ENCODE measurements at regions not wholly inside any gene's neighbourhood (a gene's known extent, or its start where the extent isn't known, plus 50 kb on each side); places are given as distances from the start of the nearest gene placed in this dataset.

GRCh38 chr16:66135421-66135831 lies 231.1 kb upstream of the CDH5 start:
- no peak for DNase-seq

GRCh38 chr16:66134875-66135274 lies 231.6 kb upstream of the CDH5 start:
- DNase-seq, result no peak

DNA sequence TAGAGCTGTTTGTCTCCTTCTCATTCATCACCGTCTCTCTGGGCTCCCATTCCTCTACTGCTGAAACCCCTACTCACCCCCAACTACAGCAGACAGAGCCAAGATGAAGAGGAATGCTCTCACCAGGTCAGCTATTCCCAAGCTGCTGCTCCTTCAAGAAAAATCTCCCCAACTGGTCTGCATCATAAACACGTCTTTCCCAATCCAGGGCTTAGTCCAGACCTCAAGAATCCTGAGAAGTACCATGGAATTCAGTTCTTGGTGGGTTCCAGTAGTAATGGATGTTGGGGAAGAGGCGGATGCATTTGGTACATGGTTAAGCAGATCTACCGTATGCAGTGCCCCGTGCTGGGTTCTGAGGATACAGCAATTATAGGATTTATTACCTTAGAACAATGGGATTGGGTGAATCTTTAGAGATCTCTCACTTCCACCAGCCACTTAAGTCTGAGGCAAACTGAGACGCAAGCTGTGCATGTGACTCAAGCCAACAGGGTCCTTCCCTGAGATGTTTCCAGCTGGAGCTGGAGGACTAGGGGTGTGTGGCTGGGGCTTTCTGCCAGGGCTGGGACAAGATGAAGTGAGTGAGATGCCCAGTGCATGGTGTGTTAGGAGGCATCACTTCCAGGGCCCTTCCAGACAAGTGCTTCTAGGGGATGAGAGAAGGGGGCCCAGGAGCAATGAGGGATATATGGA lies 232.7 kb upstream of the CDH5 start:
- DNase-seq, result no peak

DNA sequence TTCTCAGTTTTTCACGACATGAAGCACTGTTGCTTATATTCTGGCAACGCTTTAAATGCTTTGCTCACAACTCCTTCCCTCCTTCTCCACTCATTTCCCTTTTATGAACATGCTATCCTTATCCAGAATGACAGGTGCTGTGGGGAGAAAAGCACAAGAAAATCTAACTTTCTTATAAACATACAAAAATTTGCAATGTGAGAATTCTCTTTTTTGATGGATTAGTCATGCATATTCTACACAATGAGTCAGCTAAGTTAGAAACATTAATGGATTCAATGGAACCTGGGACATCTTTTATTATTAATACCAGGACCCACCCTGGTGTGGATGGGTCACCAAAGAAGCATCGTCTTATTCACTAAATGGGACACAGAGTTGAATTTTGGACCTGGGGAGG lies 234.6 kb upstream of the CDH5 start:
- no peak for DNase-seq

DNA sequence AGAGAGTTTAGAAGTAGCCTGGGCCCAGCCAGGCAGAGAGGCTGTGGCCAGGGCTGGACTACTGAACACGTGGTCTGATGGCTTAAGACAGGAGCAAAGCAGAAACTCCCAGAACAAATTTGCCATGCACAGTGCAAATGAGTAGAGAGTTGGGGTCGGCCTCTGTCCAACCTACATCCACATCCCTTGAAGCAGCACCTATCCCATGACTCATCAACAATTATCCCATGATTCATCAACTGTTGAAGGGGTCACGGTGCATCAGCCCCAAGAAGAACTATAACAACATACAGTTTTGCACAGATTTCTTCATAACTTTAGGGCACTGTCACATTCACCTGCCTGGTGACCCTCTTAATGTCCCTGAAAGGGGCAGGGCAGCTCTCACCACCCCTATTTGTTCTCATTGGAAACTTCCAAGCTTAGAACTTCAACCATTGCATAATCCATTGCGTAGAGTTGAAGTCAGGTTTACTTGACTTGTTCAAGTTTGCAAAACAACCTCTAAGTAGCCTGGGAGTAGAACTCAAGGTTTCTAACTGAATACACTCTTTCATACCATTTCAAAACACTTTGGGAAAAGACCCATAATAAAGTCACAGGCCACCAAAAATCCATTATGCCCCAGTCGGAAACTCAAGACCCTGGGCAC lies 235.2 kb upstream of the CDH5 start:
- no peak for DNase-seq

- DNase-seq, result no peak
Observed at GRCh38 chr16:66130296-66130905, 236.1 kb upstream of the CDH5 start.

DNA sequence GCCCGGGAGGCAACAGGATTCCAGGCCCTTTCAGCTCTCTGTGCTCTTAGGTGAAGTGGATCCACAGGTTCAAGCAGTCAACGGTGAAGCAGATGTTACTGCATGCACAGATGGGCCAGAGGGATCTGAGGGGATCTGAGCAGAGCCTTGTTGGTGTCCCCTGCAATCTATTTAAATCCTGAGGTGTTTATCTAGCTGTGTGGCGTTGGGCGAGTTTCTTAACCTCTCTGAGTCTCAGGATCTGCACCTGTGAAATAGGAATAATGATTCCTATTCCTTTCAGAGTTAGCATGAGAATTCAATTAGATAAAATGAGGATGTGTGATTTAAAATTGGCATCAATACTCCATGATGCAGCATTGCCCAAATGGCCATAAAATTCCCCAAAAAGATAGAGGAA lies 237.3 kb upstream of the CDH5 start:
- DNase-seq, result no peak

DNA sequence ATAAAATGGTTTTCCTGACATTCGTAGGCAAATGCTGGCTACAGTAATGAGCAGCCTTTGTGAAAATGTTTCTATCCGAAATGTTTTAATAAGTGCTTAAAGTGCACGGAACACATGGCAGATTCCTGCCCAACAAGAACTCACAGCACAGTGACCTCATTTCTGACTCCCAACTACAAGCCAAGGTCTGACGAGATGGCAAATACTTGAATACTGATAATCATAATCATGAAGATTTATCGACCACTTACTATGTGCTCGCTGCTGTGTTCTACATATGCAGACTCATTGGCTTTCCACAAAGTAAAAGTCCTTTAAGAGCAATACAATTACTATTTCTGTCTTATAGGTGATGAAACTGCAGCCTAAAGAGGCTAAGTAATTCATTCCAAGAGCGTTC lies 238.1 kb upstream of the CDH5 start:
- no peak for DNase-seq

- DNase-seq, result no peak
Observed at GRCh38 chr16:66127459-66128370, 238.8 kb upstream of the CDH5 start.

GRCh38 chr16:66121466-66121865 lies 245.0 kb upstream of the CDH5 start:
- no peak for DNase-seq

GRCh38 chr16:66120656-66121055 lies 245.8 kb upstream of the CDH5 start:
- DNase-seq, result no peak

DNA sequence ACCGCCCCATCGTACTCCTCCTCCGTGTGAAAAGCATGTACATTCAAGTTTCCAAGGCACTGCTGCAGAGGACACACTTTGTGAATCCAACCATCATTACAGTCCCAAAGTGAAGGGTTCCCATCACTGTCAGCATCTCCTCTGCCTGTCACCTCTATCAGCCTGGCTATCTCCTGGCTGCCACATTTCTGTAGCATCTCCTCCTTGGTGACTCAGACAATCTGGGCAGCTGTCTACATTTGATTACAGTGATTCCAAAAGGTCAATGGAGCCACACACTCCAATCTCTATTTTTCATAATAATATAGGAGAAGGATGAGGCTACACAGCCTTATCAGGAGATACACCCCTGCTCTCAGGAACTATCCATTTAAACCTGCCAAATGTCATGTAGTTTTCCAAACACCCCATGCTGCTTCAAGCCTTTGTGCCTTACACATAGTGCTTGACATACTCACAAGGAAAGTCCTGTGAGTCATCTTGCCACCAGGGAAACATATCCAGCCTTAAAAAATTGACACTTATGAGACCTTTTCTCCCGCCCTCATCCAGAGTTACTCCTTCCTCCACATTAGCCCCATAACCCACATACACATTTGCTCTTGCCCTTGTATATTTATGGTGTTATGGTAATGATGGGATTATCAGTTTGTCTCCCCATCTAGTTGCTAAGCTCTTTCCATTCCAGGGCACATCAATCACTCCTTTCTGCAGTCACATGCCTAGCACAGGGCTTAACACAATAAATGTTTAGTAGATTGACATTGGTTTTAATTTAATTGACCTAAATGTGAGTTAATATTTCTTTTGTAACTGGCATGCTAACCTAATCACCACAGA lies 250.1 kb upstream of the CDH5 start:
- no peak for DNase-seq

- no peak for DNase-seq
Observed at GRCh38 chr16:66115373-66115772, 251.1 kb upstream of the CDH5 start.

DNA sequence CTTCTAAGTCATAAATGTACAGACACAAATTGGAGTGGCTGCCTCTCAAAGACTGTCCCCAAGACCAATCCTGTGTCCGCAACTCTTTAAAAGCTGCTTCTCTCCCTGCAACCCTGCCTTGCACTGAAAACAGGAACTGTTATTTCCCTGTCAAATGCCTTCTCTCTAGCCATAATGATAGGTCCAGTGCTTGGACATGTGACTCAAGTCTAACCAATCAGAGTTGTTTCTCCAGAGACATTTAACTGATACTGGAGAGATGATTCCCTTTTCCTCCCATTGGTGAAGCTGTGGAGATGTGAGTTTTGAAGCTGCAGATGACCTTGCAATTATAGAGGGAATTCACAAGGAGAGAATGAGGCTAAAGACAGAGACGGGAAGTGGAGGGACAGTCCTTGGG lies 253.3 kb upstream of the CDH5 start:
- DNase-seq, result no peak

DNA sequence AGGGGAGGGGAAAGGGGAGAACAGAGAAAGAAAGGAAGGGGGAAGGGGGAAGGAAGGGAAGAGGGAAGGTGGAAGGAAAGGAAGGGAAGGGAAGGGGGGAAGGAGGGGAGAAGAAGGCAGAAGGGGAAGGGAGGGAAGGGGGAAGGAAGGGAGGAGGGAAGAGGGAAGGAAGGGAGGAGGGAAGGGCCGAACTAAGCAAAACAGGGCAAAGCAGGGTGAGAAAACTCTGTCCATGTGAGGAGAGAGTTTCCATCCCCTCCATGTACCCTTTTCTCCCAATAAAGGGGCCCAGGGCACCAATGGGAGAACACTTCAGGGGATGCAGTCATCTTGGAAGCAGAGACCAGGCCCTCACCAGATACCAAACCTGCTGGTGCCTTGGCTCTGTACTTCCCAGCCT lies 256.8 kb upstream of the CDH5 start:
- DNase-seq, result no peak

DNA sequence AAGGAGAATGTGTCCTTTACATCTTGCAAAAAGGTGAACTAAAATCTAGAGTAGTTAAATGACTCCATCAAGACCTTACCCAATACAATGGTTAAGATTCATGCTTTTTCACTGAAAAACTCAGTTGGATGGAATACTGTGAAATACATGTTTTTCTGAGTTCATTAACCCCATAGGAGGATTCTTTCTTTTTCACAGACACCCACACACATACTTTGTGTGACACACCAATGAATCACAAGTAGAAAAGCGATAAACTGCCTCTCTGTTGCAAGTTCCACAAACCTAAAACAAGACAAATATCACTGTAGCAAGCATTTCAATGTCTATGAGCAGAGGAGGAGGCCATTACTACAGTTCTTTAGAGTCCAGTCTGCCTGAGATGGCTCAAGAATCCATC lies 258.8 kb upstream of the CDH5 start:
- DNase-seq, result no peak

DNA sequence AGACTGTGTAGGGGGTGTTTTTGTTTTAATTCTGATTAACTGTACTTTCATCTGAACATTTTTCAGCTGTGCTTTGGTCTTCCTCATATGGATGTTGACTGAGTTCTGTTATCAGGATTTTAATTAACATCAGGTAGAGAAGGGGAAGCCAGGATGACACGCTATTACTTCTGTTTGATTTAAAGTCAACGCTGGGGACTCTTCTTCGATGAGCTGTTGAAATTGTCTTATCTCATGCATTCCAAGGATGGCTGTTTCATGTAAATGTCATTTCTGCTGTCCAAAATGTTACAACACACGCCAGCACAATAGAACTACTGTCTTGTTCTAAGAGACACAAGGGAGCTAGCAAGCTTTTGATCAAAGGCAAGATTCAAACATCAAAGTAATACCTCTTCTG lies 263.3 kb upstream of the CDH5 start:
- no peak for DNase-seq

DNA sequence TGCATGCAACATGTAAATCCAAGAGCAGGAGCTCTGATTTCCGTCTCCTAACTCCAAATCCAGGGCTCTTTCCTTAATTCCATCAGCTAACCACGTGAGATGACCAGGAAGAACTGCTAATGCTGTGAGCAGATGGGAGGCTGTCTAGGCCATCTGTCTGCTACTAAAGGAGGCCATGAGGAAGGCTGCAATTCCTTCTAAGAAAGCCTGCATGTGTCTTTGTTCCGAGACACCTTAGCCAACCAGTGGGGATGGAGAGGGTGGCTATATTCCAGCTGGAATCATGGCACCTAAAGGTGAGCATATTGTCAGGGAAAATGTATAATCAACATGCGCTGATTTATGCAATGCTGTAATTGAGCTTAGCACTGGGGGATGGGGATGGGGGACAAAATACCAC lies 267.2 kb upstream of the CDH5 start:
- no peak for DNase-seq

DNA sequence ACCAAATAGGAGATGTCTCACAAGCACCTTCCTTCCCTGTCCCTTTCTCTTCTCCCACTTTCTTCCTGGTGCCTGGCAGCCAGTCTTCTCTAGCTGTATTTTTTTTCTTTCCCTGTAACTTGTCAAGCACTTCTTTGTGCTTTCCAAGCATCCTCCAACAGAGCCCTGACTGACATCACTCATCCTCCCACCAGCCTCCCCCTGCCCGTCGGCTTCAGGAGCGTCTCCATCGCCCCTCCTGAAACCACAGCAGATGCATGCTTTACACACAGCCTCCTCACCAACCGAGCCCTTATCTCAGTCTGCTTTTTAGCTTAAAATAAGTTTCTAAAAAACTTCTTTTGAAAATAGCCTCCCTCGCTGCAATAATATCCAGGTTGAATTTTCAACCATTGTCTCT lies 268.7 kb upstream of the CDH5 start:
- no peak for DNase-seq

- no peak for DNase-seq
Observed at GRCh38 chr16:66095676-66096075, 270.8 kb upstream of the CDH5 start.

- DNase-seq, result no peak
Observed at GRCh38 chr16:66093191-66093590, 273.3 kb upstream of the CDH5 start.

DNA sequence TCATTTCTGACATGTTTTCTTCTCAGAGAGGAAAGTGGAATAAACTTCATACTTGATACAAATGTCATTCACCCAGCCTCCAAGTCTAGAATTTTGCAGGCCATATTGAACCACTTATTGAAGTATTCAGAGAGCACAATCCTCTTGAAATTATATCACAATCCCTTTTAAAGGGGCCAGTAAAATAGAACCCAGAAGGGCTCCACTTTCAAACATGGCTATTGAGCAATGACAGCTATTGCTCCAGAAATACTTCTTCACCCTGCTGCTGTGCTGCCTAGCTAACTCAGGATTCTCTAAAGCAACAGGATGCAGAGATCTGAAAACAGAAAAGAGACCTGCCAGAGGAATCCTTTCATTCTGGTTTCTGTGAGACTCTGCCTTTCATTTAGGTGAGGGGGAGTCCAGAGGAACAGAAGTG lies 275.0 kb upstream of the CDH5 start:
- DNase-seq, result no peak

- no peak for DNase-seq
Observed at GRCh38 chr16:66088681-66089080, 277.8 kb upstream of the CDH5 start.
